Progenitor cell of endocrine pancreas (in vitro differentiated cells): ENCODE measurements at regions not wholly inside any gene's neighbourhood (a gene's known extent, or its start where the extent isn't known, plus 50 kb on each side); places are given as distances from the start of the nearest gene placed in this dataset.

ENCODE experiments used
- DNase-seq: peaks from one replicate; pipeline ENCODE4 v3.0.0; 2021; ENCODE audit warnings: low spot score; ENCODE audit not compliant: unreplicated experiment
- H3K27ac Mint-ChIP-seq: 2 replicates; pipeline ENCODE4 v1.8.0; 2021; ENCODE audit warnings: mild to moderate bottlenecking, moderate library complexity, mixed read lengths
- H3K27me3 Mint-ChIP-seq: 2 replicates; pipeline ENCODE4 v1.8.0; 2021; ENCODE audit warnings: mixed read lengths
- H3K36me3 Mint-ChIP-seq: 2 replicates; pipeline ENCODE4 v1.8.0; 2022; ENCODE audit warnings: mixed read lengths; ENCODE audit not compliant: insufficient read depth
- H3K4me1 Mint-ChIP-seq: 2 replicates; pipeline ENCODE4 v1.8.0; 2021; ENCODE audit warnings: low read depth, mixed read lengths
- H3K4me3 Mint-ChIP-seq: 2 replicates; pipeline ENCODE4 v1.8.0; 2021; ENCODE audit warnings: low read depth, mild to moderate bottlenecking, moderate library complexity, mixed read lengths
- H3K9me3 Mint-ChIP-seq: 2 replicates; pipeline ENCODE4 v1.8.0; 2021; ENCODE audit warnings: low read depth, mixed read lengths
- TF ChIP-seq, protein P1 (sequence below): fragments of 200-600 bp; sonication (generic); IDR thresholded peaks from one replicate; pipeline ENCODE4 v1.5.0; 2021; ENCODE audit warnings: antibody characterized with exemption, mild to moderate bottlenecking; ENCODE audit not compliant: unreplicated experiment

DNA sequence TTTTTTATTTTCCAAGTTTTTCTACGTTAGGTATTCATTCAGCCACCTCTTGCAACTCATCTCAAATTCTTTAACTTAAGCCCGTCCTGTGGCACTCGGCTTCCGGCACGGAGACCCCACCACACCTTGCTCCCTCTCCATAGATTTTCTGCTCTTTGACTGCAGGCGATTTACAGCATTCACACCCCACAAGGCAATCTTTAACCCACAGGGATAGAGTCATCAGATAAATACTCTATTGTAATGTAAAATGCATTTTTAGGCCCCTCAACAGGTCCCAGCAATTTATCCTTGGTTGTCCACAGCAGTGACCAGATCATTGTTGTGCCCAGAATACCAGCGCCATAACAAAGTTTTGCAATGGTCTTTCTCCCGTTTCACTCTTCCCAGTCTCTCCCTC is 132.3 kb upstream of the EPHA4 start:
- no peak overlapping the region for H3K27ac Mint-ChIP-seq
- no peaks in the 10 kb centered on the region for H3K36me3 Mint-ChIP-seq
- no peaks in the 10 kb centered on the region for H3K4me1 Mint-ChIP-seq
- no peaks in the 10 kb centered on the region for H3K27me3 Mint-ChIP-seq
- H3K9me3 Mint-ChIP-seq: no peaks in the 10 kb centered on the region
- no peak for DNase-seq
- no peak overlapping the region for H3K4me3 Mint-ChIP-seq
- TF ChIP-seq, protein P1, sequence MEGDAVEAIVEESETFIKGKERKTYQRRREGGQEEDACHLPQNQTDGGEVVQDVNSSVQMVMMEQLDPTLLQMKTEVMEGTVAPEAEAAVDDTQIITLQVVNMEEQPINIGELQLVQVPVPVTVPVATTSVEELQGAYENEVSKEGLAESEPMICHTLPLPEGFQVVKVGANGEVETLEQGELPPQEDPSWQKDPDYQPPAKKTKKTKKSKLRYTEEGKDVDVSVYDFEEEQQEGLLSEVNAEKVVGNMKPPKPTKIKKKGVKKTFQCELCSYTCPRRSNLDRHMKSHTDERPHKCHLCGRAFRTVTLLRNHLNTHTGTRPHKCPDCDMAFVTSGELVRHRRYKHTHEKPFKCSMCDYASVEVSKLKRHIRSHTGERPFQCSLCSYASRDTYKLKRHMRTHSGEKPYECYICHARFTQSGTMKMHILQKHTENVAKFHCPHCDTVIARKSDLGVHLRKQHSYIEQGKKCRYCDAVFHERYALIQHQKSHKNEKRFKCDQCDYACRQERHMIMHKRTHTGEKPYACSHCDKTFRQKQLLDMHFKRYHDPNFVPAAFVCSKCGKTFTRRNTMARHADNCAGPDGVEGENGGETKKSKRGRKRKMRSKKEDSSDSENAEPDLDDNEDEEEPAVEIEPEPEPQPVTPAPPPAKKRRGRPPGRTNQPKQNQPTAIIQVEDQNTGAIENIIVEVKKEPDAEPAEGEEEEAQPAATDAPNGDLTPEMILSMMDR: no peak

DNA sequence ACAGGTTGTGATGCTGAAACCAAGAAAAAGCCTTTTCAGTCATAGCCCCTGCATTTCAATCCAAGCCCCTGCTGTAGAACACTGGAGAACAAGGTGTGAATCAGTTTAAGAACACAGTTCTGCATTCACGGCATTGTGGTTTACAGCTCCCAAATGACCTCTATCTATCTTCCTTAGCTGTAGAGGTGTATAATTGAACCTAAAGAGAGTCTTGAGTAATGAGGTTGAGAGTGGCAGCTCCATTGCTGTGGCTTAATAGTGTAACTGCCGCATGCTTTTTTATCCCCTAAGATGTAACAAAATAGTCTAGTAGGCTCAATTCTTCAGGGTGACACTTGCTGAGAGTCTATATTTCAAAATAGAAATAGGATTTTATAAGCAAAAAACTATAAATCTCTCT is 121.3 kb upstream of the EPHA4 start:
- Mint-ChIP-seq H3K9me3 (no peaks in the 10 kb centered on the region), H3K36me3 (no peaks in the 10 kb centered on the region)
- TF ChIP-seq, protein P1: no peak

DNA sequence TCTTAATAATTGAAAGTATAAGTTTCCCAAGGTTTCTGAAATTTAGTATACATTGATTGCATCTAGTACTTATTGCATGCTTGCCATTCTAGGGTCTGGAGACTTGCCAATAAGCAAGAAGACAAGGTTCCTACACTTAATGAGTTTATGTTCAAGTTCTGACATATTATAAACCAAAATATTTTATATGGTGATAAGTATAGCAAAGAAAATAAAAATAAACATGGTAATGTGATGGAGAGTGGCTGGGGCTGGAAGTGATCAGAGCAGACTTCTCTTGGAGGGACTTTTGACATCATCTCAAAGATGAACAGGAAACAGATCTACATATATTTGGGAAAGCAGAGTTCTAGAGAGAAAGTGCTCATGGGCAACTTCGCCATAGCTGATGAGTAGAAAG is 119.5 kb upstream of the EPHA4 start:
- no peak overlapping the region for H3K4me3 Mint-ChIP-seq
- TF ChIP-seq, protein P1: no peak
- no peaks in the 10 kb centered on the region for H3K4me1 Mint-ChIP-seq
- H3K36me3 Mint-ChIP-seq: no peaks in the 10 kb centered on the region
- H3K27ac Mint-ChIP-seq: no peak overlapping the region
- DNase-seq: no peak
- no peaks in the 10 kb centered on the region for H3K9me3 Mint-ChIP-seq
- no peaks in the 10 kb centered on the region for H3K27me3 Mint-ChIP-seq

More for the DNA sequence above, 121.3 kb upstream of the EPHA4 start:
- Mint-ChIP-seq H3K27ac (no peak overlapping the region), H3K4me3 (no peak overlapping the region), H3K4me1 (no peaks in the 10 kb centered on the region), H3K27me3 (no peaks in the 10 kb centered on the region)
- no peak for DNase-seq

DNA sequence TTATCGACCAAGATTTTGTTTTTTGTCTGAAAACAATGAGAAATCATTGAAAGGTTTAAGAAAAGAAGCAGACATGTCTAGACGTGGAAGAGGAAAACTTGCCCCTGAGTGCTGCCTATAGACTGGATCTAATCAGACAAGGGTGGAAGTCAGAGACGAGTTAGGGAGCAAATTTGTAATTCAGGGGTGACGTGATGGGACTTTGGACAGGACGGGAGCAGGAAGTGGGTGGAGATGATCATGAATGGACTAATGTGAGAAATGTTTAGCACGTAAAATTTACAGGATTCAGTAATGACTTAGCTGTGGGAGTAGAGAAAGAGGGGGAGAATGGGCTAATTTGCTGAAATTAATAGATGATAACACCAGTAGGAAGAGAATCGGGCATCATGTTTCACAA is 117.0 kb upstream of the EPHA4 start:
- H3K27me3 Mint-ChIP-seq: no peaks in the 10 kb centered on the region
- no peak overlapping the region for H3K27ac Mint-ChIP-seq
- TF ChIP-seq, protein P1: no peak
- H3K9me3 Mint-ChIP-seq: no peaks in the 10 kb centered on the region
- H3K4me1 Mint-ChIP-seq: no peaks in the 10 kb centered on the region
- H3K4me3 Mint-ChIP-seq: no peak overlapping the region
- no peaks in the 10 kb centered on the region for H3K36me3 Mint-ChIP-seq
- DNase-seq: no peak

DNA sequence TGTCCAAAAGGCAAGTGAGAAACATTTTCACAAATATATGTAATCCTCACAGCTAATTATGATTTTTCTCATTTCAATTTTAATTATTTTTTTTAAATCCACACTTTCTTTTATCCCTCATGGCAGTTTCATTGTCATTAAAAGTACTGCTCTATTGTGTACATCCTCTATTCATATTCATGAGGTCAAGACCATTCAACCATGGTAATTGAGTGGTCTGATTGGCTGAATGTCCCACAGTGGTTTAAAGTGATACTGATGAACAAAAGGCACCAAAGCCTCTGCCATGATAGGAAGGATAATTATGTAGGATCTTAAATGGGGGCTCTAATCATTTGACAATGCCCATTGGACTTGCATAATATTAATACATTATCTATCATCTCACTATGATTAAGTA is 108.4 kb upstream of the EPHA4 start:
- Mint-ChIP-seq H3K4me1 (no peaks in the 10 kb centered on the region), H3K36me3 (no peaks in the 10 kb centered on the region), H3K4me3 (no peak overlapping the region), H3K27me3 (no peaks in the 10 kb centered on the region), H3K9me3 (no peaks in the 10 kb centered on the region), H3K27ac (no peak overlapping the region)
- TF ChIP-seq, protein P1: no peak
- DNase-seq: no peak
